GM18507 (cell line): ENCODE measurements at regions not wholly inside any gene's neighbourhood (a gene's known extent, or its start where the extent isn't known, plus 50 kb on each side); places are given as distances from the start of the nearest gene placed in this dataset.
A peak's percentile ranks its signal among the peaks of the same experiment; 100 is the strongest.
"Not testable (repeated sequence)": the region's sequence is repeated elsewhere in the genome, so short reads cannot be mapped to it uniquely, and the experiment has no call there.

ENCODE experiments used
- DNase-seq: peaks from one replicate; pipeline ENCODE4 v3.0.0; 2011; ENCODE audit warnings: low read depth; ENCODE audit not compliant: insufficient read length; ENCODE audit errors: extremely low spot score
- FAIRE-seq: peaks from 2 replicates; lab custom pipeline; 2011; peaks lifted over from hg19 to GRCh38; lab: Jason Lieb, UNC

DNA sequence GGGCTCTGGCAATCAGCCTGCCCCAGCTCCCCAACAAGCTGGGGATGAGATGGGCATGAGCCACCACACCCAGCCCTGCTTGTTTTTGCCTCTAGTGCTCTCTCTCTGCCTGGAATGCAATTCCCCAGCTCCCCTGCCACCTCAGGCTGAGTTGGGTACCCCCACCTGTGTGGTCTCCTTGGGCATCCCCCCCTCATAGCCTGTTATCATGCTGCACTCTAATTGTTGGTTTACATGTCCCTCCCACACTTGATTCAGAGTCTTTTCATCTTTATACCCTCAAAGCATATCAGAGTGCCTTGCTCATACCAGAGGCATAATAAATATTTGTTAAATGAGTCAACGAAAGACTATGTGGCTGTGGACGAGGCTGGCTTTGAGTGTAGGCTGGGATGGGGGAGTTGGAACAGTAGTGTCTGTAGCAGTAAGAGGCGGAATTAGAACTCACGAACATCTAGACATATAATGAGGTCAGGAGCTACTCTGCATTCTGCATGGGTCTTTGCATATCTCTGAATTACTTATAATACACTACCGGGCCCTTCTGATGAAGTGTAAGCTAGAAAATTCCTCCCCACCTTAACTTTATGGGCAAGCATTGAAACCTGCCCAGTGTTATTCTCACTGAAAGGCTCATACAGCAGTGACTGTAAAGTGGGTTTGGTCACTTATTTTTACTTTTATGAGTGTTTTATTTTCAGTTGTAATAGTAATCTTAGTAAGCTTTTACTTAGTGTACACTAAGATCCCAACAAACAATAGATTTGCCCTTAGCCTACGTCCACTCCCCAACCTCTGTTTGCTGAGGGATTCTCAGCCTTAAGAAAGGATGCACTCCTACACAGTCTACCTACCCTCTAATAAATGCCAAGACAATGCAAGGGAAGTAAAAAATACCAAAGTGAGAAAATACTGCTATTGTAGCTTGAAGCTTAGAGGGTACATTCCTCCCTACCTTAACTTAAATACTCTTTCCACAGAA lies 58.7 kb downstream of the EDN1 start:
- DNase-seq (no peak), FAIRE-seq (no peak)

DNA sequence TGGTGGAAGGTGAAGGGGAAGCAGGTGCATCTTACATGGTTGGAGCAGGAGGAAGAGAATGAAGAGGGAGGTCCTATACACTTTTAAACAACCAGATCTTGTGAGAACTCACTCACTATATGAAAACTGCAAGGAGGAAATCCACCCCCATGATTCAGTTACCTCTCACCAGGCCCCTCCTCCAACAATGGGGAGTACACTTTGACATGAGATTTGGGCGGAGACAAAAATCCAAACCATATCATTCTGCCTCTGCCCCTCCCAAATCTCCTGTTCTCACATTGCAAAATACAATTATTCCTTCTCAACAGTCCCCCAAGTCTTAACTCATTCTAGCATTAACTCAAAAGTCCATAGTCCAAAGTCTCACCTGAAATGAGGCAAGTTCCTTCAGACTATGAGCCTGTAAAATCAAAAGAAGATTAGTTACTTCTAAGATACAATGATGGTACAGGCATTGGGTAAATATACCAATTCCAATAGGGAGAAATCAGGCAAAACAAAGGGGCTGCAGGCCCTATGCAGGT lies 60.5 kb downstream of the EDN1 start:
- no peak for FAIRE-seq
- no peak for DNase-seq

DNA sequence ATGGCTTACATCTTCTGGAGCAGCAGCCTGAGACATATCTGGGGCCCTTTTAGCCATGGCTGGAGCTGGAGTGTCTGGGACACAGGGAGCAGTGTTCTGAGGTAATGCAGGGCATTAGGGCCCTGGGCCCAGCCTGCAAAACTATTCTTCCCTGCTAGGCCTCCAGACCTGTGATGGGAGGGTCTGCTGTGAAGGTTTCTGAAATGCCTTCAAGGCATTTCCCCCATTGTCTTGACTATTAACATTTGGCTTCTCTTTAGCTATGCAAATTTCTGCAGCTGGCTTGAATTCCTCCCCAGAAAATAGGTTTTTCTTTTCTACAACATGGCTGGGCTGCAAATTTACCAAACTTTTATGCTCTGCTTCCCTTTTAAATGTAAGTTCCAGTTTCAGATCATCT lies 61.5 kb downstream of the EDN1 start:
- no peak for FAIRE-seq
- DNase-seq: no peak

DNA sequence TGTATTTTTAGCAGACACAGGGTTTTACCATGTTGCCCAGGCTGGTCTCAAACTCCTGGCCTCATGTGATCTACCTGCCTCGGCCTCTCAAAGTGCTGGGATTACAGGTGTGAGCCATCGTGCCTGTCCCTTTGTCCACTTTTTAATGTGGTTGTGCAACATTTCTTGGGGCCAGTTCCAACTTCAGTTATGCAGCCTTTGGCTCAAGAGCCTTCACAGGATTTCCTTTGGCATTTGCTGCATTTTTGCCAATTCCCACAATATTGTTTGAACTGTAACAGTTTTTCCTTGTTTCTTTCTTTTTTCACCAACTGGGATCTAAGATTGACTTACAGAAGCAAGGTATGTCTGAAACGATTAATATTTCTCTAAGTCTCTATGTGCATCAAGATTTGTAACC lies 63.6 kb downstream of the EDN1 start:
- no peak for FAIRE-seq
- no peak for DNase-seq

DNA sequence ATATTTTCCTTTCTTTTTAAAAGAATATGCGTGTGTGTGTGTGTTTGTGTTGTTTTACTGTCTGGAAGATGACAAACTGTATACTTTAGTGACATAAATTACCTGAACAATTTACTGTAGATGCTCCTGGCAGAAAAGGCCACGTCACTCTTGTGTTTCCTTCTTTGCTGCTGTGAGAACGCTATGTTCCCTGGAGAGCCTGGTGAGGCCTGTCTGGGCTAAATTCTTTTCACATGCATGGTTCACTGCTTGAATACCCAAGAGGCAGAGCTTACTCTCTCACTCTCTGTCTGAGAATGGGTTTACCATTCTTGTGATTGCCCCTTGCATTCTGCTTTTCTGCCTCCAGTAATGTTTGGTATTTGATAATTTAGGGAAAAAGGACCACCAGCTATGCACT lies 64.3 kb downstream of the EDN1 start:
- FAIRE-seq: peak; percentile 91

DNA sequence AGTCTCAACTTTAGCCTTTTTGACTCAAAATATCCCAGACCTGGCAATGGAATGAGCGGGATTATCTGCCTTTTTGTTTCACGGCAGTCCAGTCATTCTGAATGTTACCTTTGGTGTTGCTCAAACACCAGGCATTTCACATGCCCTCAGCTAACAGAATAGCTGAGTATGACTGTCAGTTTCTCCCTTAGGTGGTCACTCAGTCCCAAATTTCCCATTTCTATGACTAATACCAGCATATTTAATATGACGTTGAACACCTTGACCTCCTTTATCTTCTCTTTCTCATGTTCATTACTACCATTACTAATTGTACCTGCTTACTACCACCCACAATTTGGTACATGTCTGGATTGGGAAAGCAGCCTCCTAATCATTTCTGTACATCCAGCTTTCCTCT lies 65.2 kb downstream of the EDN1 start:
- FAIRE-seq (peak; percentile 73), DNase-seq (no peak)

More for the DNA sequence above, 64.3 kb downstream of the EDN1 start:
- DNase-seq: no peak

DNA sequence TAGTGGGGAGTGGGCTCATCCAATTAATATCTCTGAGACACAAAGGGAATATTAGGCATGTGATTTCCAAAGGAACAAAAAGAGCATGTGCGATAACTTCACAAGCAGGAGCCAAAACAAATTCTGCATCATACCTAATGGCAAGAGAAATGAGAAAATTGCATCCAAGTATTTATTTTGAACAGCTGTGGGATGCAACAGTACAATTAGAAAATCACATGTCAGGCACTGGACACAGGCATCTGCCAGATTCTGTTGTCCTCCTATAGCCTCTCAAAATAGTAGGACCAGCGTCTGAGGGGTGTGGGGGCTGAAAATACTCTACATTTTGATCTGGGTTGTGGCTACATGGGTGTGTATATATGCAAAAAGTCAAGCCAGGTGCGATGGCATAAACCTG lies 66.3 kb downstream of the EDN1 start:
- FAIRE-seq (no peak), DNase-seq (no peak)

DNA sequence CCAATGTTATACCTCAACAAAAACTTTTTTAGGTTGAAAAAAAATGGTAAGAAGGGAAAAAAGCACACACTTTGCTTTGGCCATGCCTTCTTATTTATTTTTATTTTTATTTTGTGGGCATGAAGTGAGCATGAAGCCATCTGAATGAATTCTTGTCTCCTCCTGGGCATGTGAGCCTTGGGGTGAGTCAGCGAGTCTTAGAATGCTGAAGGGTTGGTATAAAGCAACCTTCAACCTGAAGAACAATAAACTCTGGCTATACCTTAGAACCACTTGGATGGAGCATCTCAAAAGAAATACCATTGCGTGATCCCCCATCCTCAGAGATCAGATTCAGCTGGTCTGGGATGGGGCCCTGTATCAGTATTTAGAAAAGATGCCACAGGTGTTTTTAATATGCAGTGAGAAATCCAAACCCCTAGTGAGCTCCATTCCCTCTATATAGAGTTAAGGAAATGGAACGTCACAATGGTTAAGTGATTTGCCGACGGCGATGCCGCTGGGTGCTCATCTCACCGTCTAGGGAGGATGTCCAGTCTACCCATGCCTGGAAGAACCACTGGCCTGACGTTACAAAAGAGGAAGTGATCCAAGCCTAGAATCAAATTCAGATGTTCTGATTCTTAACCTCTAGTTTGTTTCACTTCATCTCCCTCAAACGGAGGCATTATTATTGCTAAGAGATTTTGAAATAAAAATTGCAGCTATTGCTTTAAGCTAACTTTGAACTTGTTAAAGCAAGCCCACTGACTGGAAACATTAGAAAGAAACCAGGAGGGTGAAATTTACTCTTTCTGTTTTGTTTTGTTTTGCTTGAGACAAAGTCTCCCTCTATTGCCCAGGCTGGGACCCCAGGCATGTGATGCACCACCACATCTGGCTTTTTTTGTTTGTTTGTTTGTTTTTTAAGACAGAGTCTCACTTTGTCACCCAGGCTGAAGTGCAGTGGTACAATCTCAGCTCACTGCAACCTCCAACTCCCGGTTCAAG lies 67.1 kb downstream of the EDN1 start:
- FAIRE-seq (peak; percentile 91), DNase-seq (no peak)

DNA sequence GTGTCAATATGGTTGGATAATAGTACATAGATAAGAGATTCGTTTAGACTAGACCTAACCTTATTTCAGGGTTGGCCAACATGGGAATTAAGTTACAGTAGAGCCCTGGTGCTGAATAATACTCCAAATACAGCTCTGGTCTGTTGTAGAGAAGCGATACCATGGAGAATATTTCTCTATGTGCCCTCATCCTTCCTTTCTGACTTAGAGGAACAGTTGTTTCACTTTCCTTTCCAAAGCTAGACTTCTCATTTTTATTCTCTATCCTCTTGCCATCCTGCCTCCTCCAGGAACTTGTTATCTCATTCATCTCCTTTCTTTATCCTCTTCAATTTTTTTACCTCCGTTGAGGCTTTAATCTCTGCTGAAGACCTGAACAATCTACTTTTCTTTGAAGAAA lies 68.9 kb downstream of the EDN1 start:
- no peak for DNase-seq
- peak; percentile 85 for FAIRE-seq

DNA sequence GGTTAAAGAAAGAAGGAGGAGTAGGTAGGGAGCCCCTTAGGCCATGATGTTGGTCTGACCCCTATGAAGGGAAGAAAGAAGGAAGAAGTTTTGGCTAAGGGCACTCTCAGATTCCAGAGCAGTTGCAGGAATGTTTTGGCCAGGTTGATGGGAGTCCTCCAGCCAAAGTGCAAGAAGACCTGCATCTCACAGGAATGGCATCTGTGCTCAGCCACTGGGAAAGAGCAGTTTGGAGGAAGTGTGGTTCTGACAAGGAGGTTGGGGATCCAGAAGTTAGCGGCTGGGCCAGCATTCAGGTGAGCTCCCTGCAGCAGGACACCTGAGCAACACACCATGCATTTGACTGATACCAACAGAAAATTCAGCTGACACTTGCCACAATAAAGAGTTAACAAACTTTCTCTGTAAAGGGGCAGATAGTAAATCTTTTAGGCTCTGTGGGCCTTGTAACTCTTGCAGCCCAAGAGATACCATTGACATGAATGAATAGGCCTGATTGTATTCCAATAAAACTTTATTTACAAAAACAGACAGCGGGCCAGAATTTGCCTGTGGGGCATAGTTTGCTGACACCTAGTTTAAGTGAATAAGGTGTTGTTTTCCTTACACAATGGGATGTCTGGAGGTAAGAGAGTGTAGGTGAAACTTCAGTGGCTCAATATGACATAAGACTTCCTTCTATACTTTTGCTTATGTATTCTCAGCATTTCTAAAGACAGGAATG lies 71.0 kb downstream of the EDN1 start:
- no peak for FAIRE-seq
- DNase-seq: no peak

DNA sequence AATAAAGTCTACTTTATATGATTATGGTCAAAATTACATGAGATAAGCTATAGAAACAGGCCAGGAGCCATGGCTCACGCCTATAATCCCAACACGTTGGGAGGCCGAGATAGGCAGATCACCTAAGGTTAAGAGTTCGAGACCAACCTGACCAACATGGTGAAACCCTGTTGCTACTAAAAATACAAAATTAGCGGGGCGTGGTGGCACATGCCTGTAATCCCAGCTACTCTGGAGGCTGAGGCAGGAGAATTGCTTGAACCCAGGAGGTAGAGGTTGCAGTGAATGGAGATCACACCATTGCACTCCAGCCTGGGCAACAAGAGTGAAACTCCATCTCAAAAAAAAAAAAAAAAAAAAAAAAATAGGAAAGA lies 73.1 kb downstream of the EDN1 start:
- DNase-seq: not testable (repeated sequence)
- FAIRE-seq: peak; percentile 33

DNA sequence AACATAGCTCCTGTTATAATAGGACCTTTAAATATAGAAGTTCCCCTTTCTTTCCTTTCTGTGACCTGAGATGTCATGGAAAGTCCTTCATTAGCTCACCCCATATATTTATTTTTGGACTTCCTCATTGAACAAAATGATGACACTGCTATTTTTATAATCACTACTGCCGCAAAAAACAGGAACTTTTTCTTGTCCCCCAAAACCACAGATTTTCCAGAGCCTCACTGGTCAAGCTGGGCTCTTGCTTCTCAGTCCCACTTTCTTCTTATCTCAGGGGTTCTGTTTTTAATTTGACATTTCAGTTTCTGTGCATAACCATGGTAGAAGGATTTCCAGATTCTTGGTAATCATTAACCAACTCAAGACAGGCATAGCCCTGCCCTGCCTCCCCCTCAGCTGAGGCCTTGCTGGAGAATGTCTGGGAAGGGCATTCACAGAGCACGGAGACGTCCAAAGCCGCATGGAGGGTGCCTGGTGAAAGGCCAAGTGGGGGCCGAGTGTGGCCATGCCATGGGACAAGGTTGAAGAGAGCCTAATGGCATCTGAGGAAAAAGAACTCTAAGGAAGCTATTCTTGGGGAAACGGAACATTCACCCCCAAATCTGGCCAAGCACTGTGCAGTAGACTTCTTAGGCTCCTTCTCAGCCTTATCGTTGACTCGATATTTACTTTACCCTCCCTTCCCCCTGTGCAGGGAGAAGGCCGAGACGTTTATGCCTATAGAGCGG lies 73.7 kb downstream of the EDN1 start:
- FAIRE-seq (peak; percentile 95), DNase-seq (peak; percentile 45)

DNA sequence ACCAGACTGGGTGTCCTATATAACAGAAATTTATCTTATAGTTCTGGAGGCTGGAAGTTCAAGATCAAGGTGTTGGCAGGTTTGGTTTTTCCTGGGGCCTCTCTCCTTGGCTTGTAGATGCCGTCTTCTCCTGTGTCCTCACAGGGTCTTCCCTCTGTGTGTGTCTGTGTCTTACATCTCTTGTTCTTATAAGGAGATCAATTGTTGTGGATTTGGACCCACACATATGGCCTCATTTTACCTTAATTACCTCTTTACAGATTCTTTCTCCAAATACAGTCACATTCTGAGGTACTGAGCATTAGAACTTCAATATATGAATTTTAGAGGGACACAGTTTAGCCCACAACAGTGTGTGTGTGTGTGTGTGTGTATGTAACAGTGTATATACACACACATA lies 74.5 kb downstream of the EDN1 start:
- no peak for DNase-seq
- FAIRE-seq: no peak

DNA sequence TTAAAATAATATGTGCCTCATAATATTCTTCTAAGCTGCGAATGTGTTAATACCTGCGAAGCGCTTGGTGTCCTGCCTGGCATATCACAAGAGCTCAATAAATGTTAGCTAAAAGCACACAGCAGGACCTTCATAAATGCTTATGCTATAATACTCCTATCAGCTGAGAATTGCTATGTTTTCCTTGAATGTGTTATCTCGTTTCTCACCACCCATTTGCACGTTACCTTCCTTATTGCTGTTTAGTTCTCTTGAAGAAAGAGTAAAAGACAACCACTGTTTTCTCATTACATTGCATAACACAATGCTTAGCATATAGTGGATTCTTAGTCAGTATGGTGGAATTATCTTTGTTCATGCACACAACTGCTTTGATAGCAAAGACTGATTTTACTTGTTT lies 76.6 kb downstream of the EDN1 start:
- no peak for FAIRE-seq
- DNase-seq: no peak

DNA sequence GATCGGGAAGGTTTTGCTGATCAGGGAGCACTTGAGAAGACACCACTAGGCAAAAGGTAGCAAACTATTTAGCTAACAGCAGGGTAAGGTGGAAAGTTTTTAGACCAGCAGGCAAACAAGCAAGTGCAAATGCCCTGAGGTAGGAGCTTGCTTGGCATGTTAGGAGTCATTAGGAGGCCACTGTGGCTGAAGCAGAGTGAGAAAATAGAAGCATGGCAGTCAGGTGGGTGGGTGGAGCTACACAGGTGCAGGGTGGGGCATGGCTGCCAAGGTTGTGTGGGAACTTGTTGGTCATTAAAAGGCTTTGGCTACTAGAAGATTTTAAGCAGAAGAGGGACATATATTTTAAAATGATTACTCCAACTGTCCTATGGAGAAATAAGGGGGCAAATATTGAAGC lies 77.3 kb downstream of the EDN1 start:
- no peak for DNase-seq
- no peak for FAIRE-seq

DNA sequence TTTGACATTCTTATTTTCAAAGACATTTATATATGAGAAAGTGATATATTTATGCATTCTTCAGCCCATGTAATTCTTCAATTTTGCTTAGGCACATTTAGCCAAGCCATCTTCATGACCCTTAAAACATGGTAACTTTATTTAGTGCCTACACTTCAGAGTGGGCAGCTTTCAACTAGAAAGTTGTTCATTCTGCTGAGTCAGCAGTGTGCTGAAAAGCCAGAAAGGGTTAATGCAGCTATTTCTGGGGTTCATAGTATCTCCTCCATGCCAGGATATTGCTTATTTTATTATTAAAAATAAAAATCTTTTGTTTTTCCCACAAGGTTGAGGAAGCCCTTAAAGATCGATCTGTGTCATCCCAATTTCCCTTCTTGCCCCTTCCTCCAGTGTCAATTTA lies 79.2 kb downstream of the EDN1 start:
- DNase-seq: no peak
- FAIRE-seq: no peak

DNA sequence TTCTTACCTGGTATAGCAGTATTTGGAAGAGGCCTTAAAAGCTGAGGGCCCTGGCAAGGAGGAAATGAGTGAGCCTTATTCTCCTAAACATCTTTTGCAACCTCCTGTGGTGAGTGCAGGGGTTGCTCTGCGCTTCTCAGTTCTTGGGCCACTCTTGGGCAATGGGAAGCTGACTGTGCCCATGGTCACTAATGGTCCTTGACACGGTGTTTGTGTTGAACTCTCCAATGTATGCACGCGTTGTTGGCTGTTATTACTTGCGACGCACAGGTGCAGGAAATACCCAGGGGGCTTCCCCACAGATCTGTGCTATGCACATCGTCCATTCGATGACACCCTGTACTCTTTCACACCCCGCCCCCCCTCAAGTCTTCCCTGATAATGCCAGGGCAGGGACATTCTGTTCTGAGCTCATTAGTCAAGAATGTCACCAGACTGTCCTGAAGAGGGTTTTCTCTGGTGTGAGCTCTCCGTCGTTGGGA lies 79.7 kb downstream of the EDN1 start:
- FAIRE-seq (peak; percentile 92), DNase-seq (no peak)

DNA sequence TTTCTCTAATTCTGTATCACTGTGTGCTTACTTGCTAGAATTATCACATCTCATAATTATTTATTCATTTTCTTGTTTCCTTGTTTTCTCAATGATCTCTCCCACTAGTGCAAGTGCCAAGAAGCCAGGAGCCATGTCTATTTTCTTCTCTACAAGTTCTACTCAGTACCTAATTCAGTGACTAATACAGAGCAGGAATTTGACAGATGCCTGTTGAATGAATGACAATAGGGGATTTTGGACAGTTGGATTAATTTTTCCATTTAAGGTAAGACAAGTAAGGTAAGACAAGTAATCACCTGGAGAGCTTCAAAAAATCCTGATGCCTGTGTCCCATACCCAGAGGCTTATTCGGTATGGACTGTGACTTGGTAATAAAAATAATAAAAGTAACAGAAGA lies 81.0 kb downstream of the EDN1 start:
- DNase-seq: no peak
- FAIRE-seq: no peak
